MM.1S (cell line): ENCODE measurements at regions not wholly inside any gene's neighbourhood (a gene's known extent, or its start where the extent isn't known, plus 50 kb on each side); places are given as distances from the start of the nearest gene placed in this dataset.

ENCODE experiments used
- CTCF ChIP-seq: fragments of 300-600 bp; sonication (generic); IDR thresholded peaks from 2 replicates; pipeline ENCODE4 v1.5.1; 2016; ENCODE audit warnings: antibody characterized with exemption, low read length, mixed read lengths
- EZH2phosphoT487 ChIP-seq: fragments of 300-600 bp; sonication (generic); IDR thresholded peaks from 2 replicates; pipeline ENCODE4 v1.6.1; 2018; ENCODE audit warnings: antibody characterized with exemption, low read length

- TF ChIP-seq CTCF (no peak), EZH2phosphoT487 (no peak)
These were observed 73.3 kb upstream of the CHCHD3 start for GRCh38 chr7:133155146-133155545.
